GM18502 (cell line): ENCODE measurements at regions not wholly inside any gene's neighbourhood (a gene's known extent, or its start where the extent isn't known, plus 50 kb on each side); places are given as distances from the start of the nearest gene placed in this dataset.

Experiments used
- ATAC-seq: cut with Tn5 transposase; IDR thresholded peaks from one replicate; pipeline ENCODE4 v1.9.1; 2021; ENCODE audit warnings: mild to moderate bottlenecking; ENCODE audit not compliant: unreplicated experiment, poor library complexity

DNA sequence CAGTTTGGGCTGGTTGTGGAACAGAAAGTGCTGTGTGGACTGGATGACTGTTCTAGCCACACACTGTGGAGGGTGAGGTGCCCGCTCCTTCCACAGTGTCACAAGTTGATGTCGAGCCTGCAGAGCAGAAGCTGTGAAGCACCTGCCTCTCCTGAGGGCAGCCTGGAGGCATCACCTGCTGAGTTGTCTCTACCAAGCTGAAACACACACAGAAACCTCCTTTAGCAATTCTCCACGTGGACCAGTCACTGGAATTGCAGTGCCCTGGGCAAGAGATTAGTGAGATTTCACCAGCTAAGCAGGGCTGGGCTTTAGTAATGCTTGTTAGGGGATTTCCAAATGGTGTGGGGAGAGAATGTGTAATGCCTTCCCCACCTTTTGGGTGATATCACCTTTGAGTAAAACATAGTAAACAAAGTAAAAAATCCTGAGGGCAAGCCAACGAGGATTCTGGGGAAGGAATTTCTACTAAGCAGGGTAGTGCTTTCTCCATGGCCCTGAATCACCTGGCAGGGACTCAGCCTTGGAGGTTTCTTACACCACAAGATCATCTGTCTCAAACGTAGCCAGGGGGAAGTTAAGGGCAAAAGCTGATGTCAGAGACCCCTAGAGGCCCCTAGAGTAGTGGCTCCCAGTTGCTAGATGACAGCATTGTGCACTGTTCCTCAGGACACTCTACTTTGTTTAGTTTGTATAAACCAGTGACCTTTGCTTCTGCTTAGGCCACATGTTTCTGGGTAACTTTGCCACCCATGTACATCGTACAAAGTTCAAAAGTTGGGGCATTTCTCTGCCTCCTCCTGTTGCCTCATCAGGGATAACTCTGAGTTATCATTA, 233.1 kb upstream of the IGFBP3 start:
- peak; percentile 80 for ATAC-seq

DNA sequence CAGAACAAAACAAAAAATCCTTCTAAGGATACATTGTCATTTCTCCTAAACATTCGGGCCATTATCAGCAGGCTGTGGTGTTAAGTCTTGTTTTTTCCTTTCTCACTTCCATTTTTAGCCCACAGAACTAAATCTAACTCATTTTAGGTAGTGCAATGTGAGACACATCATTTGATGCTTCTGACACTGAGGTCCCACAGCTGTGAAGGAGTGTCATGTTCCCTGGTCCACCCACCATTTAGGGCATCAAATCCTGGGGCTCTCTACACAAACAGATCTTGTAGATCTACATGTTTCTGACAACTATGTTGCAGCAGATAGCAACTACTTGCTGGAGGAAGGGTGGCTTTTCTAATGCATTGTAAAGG, 232.5 kb upstream of the IGFBP3 start:
- peak; percentile 49 for ATAC-seq

DNA sequence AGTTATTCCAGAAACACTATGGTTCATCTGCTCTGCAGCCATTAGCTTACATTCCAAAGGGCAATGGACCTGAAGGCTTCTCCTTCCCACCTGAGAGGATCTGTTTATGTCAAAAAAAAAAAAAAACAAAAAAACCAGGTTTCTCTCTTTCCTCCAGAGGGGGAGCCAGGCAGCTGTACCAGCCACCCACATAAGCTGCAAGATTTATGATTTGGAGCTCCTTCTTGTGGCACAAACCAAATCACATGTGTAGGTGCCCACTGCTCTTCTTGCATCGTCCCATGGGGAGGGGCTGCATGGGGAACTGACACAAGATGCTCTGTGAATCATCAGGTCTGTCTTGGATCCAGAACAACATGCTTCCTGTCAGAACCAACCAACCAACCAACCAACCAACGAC, 231.6 kb upstream of the IGFBP3 start:
- ATAC-seq = no peak

- ATAC-seq = no peak
Observed at GRCh38 chr7:46150721-46151120, 229.6 kb upstream of the IGFBP3 start.

- ATAC-seq = no peak
Observed at GRCh38 chr7:46150202-46150601, 229.1 kb upstream of the IGFBP3 start.

DNA sequence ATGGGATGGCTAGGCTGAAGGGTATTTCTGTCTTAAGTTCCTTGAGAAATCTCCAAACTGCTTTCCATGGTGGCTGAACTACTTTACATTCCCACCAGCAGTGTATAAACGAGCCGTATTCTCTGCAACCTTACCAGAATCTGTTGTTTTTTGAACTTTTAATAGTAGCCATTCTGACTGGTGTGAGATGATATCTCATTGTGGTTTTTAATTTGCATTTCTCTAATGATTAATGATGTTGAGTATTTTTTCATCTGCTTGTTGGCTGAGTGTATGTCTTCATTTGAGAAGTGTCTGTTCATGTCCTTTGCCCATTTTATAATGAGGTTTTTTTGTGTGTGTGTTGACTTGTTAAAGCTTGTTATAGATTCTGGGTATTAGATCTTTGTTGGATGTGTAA, 226.8 kb upstream of the IGFBP3 start:
- no peak for ATAC-seq

DNA sequence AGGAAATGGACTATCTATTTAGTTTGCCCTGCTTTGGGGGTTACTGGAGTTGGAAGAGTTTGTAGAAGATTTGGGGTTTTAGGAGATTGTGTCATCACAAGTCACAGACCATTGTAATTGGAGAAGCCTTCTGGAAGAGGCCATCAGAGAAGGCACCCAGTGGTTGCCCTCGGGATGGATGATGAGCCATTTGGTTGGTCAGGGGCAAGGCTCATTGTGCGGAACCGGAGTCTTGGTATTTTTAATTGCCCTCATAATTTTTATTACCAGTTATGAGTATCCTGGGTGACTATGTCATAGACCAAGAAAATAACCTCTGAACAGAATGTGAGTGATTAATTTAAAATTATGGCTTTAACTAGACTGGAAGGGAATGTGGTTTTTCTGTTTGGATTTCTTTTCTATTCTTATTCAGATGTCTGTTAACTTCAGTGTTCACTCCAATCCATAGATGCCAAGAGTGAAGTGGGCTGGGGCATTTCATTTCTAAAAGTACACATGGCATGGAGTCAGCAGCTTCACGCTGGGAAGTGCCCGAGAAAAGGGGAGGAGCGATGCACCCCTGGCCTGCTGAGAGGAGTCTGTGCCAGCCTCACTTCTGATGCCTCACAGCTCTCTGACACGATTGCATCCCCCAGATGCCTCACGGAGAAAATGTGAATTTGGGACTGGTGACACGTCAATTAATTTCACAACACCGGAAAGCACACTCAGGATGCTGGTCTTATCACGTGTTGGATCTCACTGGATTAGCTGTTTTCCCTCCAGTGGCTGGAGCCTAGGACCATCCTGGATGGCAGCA, 225.6 kb upstream of the IGFBP3 start:
- no peak for ATAC-seq

DNA sequence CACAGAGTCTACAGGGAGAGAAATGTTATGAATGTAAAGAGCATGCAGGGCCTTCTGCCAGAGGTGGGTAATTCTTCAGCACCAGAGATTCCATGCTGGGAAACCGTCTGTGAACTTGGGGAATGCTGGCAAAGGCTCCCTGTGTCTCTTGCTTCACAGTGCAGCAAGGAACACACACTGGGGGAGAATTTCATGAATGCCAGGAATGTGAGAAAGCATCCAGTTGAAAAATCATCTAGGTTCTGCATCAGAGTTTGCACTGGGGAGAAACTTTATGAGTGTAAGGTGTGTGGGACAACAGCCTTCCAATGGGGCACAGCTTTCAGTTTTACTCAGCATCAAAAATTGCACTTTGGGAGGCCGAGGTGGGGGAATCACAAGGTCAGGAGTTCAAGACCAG, 224.3 kb upstream of the IGFBP3 start:
- no peak for ATAC-seq

DNA sequence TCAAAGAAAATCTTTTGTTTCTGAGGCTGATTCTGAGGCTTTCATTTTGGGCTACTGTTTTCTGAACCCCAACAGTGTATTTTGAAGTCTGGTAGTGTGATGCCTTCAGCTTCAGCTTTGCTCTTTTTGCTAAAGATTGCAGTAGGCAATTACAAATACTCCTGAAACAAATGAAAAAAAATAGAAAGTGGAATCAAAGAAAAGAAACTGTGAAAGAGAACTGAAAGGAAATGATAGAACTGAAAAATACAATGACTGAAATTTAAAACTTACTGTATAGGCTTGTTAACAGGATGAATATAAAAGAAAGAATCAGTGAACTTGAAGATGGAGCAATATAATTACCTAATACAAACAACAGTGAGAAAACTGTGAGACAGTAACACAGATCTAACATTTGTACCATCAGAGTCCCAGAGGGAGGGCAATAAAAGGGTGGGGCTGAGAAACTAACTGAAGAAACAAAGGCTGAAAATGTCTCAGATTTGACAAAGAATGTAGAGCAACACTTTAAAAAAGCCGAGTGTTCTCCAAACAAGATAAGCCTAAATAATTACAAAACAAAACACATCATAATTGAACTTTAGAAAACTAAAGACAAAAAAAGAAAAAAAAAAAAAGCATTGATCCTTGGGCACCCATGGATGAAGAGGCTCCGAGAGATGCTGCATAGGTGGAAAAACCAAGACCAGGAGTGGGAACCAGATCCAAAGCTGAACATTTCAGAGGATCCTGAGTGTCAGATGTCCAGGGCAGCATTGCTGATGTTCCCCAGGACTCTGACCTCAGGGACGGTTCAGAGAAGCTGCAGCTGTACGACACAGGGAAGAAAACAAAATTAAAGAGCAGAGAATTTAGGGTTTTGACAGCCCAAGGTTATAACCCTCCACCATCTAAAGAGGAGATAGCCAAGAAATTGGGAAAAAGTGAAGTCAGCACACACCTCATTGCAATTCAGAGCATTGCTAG, 223.2 kb upstream of the IGFBP3 start:
- no peak for ATAC-seq

GRCh38 chr7:46143421-46143820, 222.3 kb upstream of the IGFBP3 start:
- no peak for ATAC-seq

DNA sequence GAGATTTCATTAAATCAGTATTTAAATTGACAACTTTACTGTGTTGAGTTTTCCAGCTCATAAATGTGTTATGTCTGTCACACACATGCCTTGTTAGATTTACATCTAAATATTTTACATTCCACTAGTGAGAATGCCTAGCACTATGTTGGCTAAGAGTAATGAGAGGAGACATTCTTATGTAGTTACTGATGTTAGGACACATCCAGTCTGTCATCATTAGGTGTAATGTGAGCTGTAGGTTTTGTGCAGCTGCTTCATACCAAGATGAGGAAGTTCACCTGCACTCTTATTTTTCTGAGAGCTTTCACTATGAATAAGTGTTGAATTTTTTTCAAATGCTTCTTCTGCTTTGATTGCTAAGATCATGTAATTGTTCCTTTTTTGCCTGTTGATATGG, 218.0 kb upstream of the IGFBP3 start:
- peak; percentile 94 for ATAC-seq

DNA sequence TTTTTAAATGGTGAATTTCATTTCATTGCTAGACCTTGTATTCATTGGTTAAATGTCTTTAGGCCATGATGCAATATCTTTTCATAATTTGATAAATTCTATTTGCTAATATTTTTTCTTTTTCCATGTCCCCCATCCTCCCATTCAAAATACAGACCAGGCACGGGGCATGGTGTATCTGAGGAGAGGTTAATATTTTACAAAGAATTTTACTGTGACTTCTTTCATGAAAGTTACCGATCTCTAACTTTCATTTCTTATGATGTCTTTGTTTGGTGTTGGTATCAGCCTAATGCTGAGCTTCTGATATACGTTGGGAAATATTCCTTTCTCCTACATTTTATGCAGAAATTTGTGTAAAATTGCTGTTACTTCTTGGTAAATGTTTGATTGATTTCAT, 216.7 kb upstream of the IGFBP3 start:
- ATAC-seq = no peak

- no peak for ATAC-seq
Observed at GRCh38 chr7:46135557-46135956, 214.5 kb upstream of the IGFBP3 start.

DNA sequence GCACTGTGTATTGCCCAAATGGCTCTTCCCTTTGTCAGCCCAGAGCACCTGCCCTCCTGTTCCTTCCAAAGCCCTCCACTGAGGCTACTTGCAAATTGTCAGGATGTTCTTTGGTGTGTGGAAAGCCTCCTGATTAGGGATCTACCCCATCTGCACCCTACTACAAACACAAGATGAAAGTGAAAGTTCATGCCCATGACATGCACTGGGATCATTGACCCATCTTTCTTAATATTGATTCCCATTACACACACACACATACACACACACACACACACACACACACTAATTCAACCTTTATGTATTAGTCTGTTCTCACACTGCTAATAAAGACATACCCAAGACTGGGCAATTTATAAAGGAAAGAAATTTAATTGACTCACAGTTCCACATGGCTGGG, 213.7 kb upstream of the IGFBP3 start:
- ATAC-seq = no peak

- no peak for ATAC-seq
Observed at GRCh38 chr7:46134385-46134784, 213.3 kb upstream of the IGFBP3 start.

GRCh38 chr7:46133751-46134150, 212.7 kb upstream of the IGFBP3 start:
- no peak for ATAC-seq

GRCh38 chr7:46133072-46133471, 212.0 kb upstream of the IGFBP3 start:
- no peak for ATAC-seq

DNA sequence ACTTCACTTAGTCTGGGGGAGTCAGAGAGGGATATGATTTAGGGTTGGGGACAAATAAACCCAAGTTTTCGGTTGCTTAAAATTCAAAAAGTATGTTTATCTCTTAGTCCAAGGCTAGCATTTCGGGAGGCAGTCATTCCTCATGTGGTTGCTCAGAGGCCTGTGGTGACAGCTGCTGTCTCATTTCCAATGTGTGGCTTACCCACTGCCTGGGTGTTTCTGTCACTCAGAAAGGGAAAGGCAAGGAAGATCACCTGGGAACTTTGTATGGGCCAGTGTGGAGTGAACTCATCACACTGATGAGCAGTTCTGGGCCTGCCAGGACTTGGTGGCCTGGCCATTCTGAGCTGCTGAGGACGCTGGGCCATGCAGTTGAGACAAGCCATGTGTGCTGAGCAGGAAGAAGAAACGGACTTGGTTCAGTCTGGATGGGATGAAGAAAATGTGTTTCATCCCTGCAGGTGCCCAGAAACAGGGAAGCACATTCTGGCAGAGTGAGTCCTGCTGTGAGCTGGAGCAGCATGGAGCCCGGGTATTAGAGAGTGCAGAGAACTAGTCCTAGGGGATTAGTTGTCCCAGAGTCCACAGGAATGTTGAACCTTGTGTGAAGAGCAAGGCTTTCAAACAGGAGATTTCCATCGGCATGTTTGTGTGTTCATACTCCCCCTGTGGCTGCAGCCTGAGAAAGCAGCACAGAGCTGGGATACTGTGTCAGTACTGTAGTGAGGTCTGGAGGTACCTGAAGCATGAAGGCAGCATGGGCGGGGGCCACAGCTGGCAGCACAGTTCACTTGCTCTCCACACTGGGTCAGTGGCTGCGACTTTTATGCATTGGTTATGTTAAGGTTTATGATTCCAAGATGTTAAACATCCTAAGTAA, 211.1 kb upstream of the IGFBP3 start:
- peak; percentile 58 for ATAC-seq

- no peak for ATAC-seq
Observed at GRCh38 chr7:46129831-46130230, 208.8 kb upstream of the IGFBP3 start.

- no peak for ATAC-seq
Observed at GRCh38 chr7:46127814-46128213, 206.7 kb upstream of the IGFBP3 start.
